CD4-positive, alpha-beta T cell (primary cell): ENCODE measurements at regions not wholly inside any gene's neighbourhood (a gene's known extent, or its start where the extent isn't known, plus 50 kb on each side); places are given as distances from the start of the nearest gene placed in this dataset.

Source experiments
- ATAC-seq: fragments of 200-7000 bp; cut with Tn5 transposase; one replicate; pipeline ENCODE4 v1.10.0; 2022; ENCODE audit warnings: mild to moderate bottlenecking; ENCODE audit not compliant: poor library complexity
- CTCF ChIA-PET: fragments of 350-600 bp; sonication (Branson Sonifier 250); formaldehyde crosslinking; loops from one replicate; lab custom pipeline; 2021; ENCODE audit warnings: antibody characterized with exemption, inconsistent platforms; lab: Charles Lee
- POLR2A ChIA-PET: fragments of 350-600 bp; sonication (Branson Sonifier 250); formaldehyde crosslinking; loops from one replicate; lab custom pipeline; 2021; ENCODE audit warnings: antibody characterized with exemption, inconsistent platforms; lab: Charles Lee
- DNase-seq, 14 experiments: peaks; one replicate each; pipeline ENCODE4 v3.0.0-alpha.2; 2013 to 2020; ENCODE audit warnings: mixed read lengths in 2 of 14
- H3K27ac ChIP-seq, 2 donors: one replicate each; pipeline versions ENCODE4 v1.5.1 to v1.7.0; 2013; ENCODE audit warnings: low read length in 2 of 2, low read depth in 1 of 2, mild to moderate bottlenecking in 1 of 2
- H3K27me3 ChIP-seq, 2 experiments: 1 replicate in 1 of 2; 2 replicates in 1 of 2; pipeline versions ENCODE4 v1.6.1 to v1.7.0; 2013; ENCODE audit warnings: low read length in 2 of 2, control low read depth in 1 of 2, mild to moderate bottlenecking in 1 of 2, moderate library complexity in 1 of 2; ENCODE audit not compliant: insufficient read depth in 2 of 2, control insufficient read depth in 1 of 2
- H3K36me3 ChIP-seq: one replicate; pipeline ENCODE4 v1.6.1; 2013; ENCODE audit warnings: low read length, control low read depth; ENCODE audit not compliant: insufficient read depth
- H3K4me1 ChIP-seq: one replicate; pipeline ENCODE4 v1.6.1; 2013; ENCODE audit warnings: low read length, control low read depth; ENCODE audit not compliant: insufficient read depth
- H3K4me3 ChIP-seq: one replicate; pipeline ENCODE4 v1.5.1; 2013; ENCODE audit warnings: mild to moderate bottlenecking, low read length, moderate library complexity
- H3K9me3 ChIP-seq, 2 experiments: 1 replicate in 1 of 2; 2 replicates in 1 of 2; pipeline versions ENCODE4 v1.6.1 to v1.7.0; 2013; ENCODE audit warnings: low read length in 2 of 2, mild to moderate bottlenecking in 2 of 2, control low read depth in 1 of 2, moderate library complexity in 1 of 2; ENCODE audit not compliant: control insufficient read depth in 1 of 2, insufficient read depth in 1 of 2
- H3K27ac Mint-ChIP-seq: one replicate; pipeline ENCODE4 v1.8.0; 2020; ENCODE audit warnings: mixed read lengths
- H3K27me3 Mint-ChIP-seq: one replicate; pipeline ENCODE4 v1.8.0; 2021; ENCODE audit warnings: mixed read lengths
- H3K36me3 Mint-ChIP-seq: one replicate; pipeline ENCODE4 v1.8.0; 2021; ENCODE audit warnings: low read depth, mixed read lengths
- H3K4me1 Mint-ChIP-seq: one replicate; pipeline ENCODE4 v1.8.0; 2021; ENCODE audit warnings: low read depth, mixed read lengths
- H3K4me3 Mint-ChIP-seq: one replicate; pipeline ENCODE4 v1.8.0; 2020; ENCODE audit warnings: mild to moderate bottlenecking, mixed read lengths
- H3K9me3 Mint-ChIP-seq: one replicate; pipeline ENCODE4 v1.8.0; 2020; ENCODE audit warnings: mixed read lengths
- intact Hi-C, 2 experiments: fragments of 100-400 bp; cut with DNase I in 1 of 2; cut with micrococcal nuclease in 1 of 2; formaldehyde crosslinking; loops; one replicate each; pipeline versions ENCODE4 v1.15.1 to v1.9.0; 2023 to 2025; cut with DNase I, micrococcal nuclease
- TF ChIP-seq, protein P1 (sequence below): fragments of 200-600 bp; IDR thresholded peaks from one replicate; pipeline ENCODE4 v1.8.0; 2022; ENCODE audit warnings: antibody characterized with exemption, mild to moderate bottlenecking

DNA sequence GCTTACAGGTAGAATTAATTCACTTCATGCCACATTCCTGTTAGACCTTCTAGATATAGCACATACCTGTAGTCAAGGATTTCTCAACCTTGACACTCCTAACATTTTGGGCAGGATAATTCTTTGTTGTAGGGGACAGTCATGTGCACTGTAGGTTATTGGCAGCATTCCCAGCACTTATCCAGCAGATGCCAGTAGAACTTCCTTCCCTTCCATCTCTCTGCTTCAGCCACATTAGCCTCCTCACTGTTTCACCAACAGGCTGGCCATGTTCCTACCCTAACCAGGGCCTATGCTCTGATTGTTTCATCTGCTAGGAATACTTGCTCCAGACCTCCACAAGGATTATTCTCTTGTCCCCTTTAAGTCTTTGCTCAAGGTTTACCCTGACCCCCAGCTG lies 68.0 kb upstream of the STAC start:
- Mint-ChIP-seq H3K4me1 (no peaks in the 10 kb centered on the region), H3K27me3 (no peaks in the 10 kb centered on the region), H3K4me3 (no peak overlapping the region), H3K36me3 (no peaks in the 10 kb centered on the region), H3K9me3 (peaks cover 3% of the 10 kb centered on the region), H3K27ac (no peak overlapping the region)
- ATAC-seq (no peak), DNase-seq (no peak)
- intact Hi-C loops = no loop called here
- Histone ChIP-seq H3K4me1 (no peaks in the 10 kb centered on the region), H3K27ac (no peak overlapping the region), H3K4me3 (no peak overlapping the region), H3K9me3 (peaks cover 0 to 4% of the 10 kb centered on the region in 2 experiments), H3K27me3 (no peaks in the 10 kb centered on the region), H3K36me3 (no peaks in the 10 kb centered on the region)
- TF ChIP-seq, protein P1, sequence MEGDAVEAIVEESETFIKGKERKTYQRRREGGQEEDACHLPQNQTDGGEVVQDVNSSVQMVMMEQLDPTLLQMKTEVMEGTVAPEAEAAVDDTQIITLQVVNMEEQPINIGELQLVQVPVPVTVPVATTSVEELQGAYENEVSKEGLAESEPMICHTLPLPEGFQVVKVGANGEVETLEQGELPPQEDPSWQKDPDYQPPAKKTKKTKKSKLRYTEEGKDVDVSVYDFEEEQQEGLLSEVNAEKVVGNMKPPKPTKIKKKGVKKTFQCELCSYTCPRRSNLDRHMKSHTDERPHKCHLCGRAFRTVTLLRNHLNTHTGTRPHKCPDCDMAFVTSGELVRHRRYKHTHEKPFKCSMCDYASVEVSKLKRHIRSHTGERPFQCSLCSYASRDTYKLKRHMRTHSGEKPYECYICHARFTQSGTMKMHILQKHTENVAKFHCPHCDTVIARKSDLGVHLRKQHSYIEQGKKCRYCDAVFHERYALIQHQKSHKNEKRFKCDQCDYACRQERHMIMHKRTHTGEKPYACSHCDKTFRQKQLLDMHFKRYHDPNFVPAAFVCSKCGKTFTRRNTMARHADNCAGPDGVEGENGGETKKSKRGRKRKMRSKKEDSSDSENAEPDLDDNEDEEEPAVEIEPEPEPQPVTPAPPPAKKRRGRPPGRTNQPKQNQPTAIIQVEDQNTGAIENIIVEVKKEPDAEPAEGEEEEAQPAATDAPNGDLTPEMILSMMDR = no peak
- ChIA-PET CTCF (no interaction called here), POLR2A (no interaction called here)

DNA sequence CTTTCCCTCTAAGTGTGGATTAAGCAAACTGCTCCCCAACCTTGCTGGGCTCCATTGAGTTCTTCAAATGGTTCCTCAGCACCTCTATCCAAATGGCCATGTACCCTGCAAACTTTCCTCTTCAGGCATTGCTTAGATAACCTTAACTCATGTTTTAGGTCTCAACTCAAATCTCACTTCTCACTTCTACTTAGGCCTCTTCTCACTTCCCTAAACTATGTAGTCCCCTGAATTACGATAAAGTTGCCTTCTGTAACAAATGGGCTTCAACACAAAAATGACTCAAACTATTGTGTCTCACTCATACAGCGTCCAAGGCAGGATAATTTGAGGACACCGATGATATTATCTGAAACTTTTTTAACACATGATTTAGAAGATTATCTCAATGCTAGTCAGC lies 62.4 kb upstream of the STAC start:
- H3K9me3 Mint-ChIP-seq = peaks cover 3% of the 10 kb centered on the region
- Histone ChIP-seq H3K36me3 (no peaks in the 10 kb centered on the region), H3K4me3 (no peak overlapping the region), H3K27me3 (no peaks in the 10 kb centered on the region), H3K4me1 (no peaks in the 10 kb centered on the region), H3K27ac (no peak overlapping the region), H3K9me3 (peaks cover 0 to 8% of the 10 kb centered on the region in 2 experiments)
- ChIA-PET CTCF (no interaction called here), POLR2A (no interaction called here)
- H3K4me3 Mint-ChIP-seq = no peak overlapping the region
- DNase-seq (no peak), ATAC-seq (no peak)
- no peaks in the 10 kb centered on the region for H3K27me3 Mint-ChIP-seq
- H3K36me3 Mint-ChIP-seq = no peaks in the 10 kb centered on the region
- H3K4me1 Mint-ChIP-seq = no peaks in the 10 kb centered on the region
- H3K27ac Mint-ChIP-seq = no peak overlapping the region
- intact Hi-C loops = no loop called here
- TF ChIP-seq, protein P1 = no peak

DNA sequence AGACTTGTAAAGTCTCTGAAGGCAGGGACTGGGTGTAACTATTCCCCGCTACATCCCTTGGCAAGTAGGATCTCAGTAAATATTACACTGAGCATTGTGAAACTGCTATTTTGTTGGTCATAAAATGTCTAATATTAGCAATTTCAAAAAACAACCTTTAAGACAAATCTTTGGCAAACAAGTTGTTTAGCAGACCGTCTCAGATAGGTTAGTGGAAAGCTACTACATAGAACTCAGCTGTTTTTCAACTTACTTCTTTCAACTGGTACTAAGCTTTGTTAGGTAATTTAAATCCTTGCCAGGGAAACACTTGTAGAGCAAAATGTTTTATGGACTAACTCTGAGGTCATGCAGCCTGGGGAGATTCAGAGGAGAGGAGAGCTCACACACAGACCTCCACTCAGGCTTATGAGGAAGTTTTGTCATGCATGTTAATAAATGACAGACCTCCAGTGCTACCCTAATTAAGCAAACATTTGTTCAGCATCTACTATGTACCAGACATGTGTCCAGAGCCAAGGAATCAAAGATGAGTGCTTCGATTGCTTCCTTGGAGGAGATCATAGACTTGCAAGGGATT lies 61.6 kb upstream of the STAC start:
- Mint-ChIP-seq H3K36me3 (no peaks in the 10 kb centered on the region), H3K4me3 (no peak overlapping the region), H3K27me3 (no peaks in the 10 kb centered on the region), H3K4me1 (no peaks in the 10 kb centered on the region), H3K27ac (no peak overlapping the region), H3K9me3 (peaks cover 5% of the 10 kb centered on the region)
- Histone ChIP-seq H3K27me3 (no peaks in the 10 kb centered on the region), H3K4me1 (no peaks in the 10 kb centered on the region), H3K36me3 (no peaks in the 10 kb centered on the region), H3K27ac (no peak overlapping the region), H3K4me3 (no peak overlapping the region), H3K9me3 (peaks cover 0 to 8% of the 10 kb centered on the region in 2 experiments)
- TF ChIP-seq, protein P1 = no peak
- DNase-seq (no peak), ATAC-seq (no peak)
- ChIA-PET CTCF (no interaction called here), POLR2A (no interaction called here)
- intact Hi-C loops = no loop called here
